GM10248 (cell line): ENCODE measurements at regions not wholly inside any gene's neighbourhood (a gene's known extent, or its start where the extent isn't known, plus 50 kb on each side); places are given as distances from the start of the nearest gene placed in this dataset.

Experiments used
- CTCF ChIA-PET: fragments of 300-600 bp; sonication (Branson Sonifier 250); formaldehyde crosslinking; extraction: SDS; loops from one replicate; lab custom pipeline; 2021; ENCODE audit warnings: antibody characterized with exemption; lab: Yijun Ruan, JAX
- POLR2A ChIA-PET: fragments of 350-650 bp; sonication (Branson Sonifier 250); formaldehyde crosslinking; extraction: SDS; loops from one replicate; lab custom pipeline; 2020; ENCODE audit warnings: antibody characterized with exemption; lab: Yijun Ruan, JAX
- DNase-seq: peaks from one replicate; pipeline ENCODE4 v3.0.0; 2012; ENCODE audit errors: extremely low spot score
- TF ChIP-seq, protein P1 (sequence below): IDR thresholded peaks from 2 replicates; pipeline ENCODE4 v1.5.1; 2012; ENCODE audit warnings: mild to moderate bottlenecking, low read depth; ENCODE audit errors: extremely low read depth, missing control alignments, control extremely low read depth

GRCh38 chr15:50830477-50831354 lies 65.2 kb upstream of the SPPL2A start:
- ChIA-PET CTCF (no interaction called here), POLR2A (no interaction called here)
- no peak for DNase-seq
- TF ChIP-seq, protein P1, sequence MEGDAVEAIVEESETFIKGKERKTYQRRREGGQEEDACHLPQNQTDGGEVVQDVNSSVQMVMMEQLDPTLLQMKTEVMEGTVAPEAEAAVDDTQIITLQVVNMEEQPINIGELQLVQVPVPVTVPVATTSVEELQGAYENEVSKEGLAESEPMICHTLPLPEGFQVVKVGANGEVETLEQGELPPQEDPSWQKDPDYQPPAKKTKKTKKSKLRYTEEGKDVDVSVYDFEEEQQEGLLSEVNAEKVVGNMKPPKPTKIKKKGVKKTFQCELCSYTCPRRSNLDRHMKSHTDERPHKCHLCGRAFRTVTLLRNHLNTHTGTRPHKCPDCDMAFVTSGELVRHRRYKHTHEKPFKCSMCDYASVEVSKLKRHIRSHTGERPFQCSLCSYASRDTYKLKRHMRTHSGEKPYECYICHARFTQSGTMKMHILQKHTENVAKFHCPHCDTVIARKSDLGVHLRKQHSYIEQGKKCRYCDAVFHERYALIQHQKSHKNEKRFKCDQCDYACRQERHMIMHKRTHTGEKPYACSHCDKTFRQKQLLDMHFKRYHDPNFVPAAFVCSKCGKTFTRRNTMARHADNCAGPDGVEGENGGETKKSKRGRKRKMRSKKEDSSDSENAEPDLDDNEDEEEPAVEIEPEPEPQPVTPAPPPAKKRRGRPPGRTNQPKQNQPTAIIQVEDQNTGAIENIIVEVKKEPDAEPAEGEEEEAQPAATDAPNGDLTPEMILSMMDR, result no peak

- POLR2A ChIA-PET, result no interaction called here
- no peak for DNase-seq
- CTCF ChIA-PET, result no interaction called here
- TF ChIP-seq, protein P1, result no peak
Observed at GRCh38 chr15:50828610-50829206, 63.2 kb upstream of the SPPL2A start.

GRCh38 chr15:50825946-50826345 lies 60.4 kb upstream of the SPPL2A start:
- ChIA-PET POLR2A (no interaction called here), CTCF (no interaction called here)
- TF ChIP-seq, protein P1, result no peak
- no peak for DNase-seq

- no peak for DNase-seq
- TF ChIP-seq, protein P1, result no peak
- ChIA-PET CTCF (interaction anchor here (0.8 kb wide), 1 partner anchor 369 kb away, joined by 3 read pairs; no protein-coding TSS in a partner anchor), POLR2A (no interaction called here)
Observed at GRCh38 chr15:50824514-50824913, 59.0 kb upstream of the SPPL2A start.

DNA sequence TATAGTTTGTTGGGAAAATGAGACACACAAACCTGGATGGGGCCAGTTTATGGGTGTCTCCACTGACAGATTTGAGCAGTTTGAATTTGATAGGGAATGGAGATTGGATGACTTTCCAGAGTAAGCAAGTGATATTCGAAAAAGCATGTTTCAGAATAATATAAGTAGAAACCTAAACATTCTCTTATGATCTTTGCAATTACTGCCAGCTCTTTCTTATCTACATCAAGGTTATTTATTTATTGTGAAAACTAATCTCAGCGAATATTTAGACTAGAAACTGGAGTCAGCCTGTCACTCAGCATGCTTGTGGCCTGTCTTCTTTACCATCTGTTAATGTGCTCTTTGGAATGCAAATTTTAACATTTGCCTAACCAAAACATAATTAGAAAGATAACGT lies 57.8 kb upstream of the SPPL2A start:
- POLR2A ChIA-PET, result no interaction called here
- CTCF ChIA-PET, result no interaction called here
- DNase-seq, result no peak
- TF ChIP-seq, protein P1, result no peak

GRCh38 chr15:50821476-50821875 lies 56.0 kb upstream of the SPPL2A start:
- TF ChIP-seq, protein P1, result no peak
- ChIA-PET POLR2A (no interaction called here), CTCF (interaction anchor here (1.1 to 1.5 kb wide), 2 partner anchors 13 to 26 kb away, joined by 4 to 5 read pairs; no protein-coding TSS in a partner anchor)
- DNase-seq, result no peak
